ENCODE measurements at regions not wholly inside any gene's neighbourhood (a gene's known extent, or its start where the extent isn't known, plus 50 kb on each side); places are given as distances from the start of the nearest gene placed in this dataset.

- ChIA-PET POLR2A (no interaction called here), CTCF (no interaction called here)
- no peak overlapping the region for H2AFZ ChIP-seq (ENCODE audit: low read depth, low read length)
- TF ChIP-seq EZH2 (IDR thresholded peaks at IDR 0.05; ENCODE audit: borderline replicate concordance, low read depth, low read length, severe bottlenecking): no peak
- TF ChIP-seq, protein P1, sequence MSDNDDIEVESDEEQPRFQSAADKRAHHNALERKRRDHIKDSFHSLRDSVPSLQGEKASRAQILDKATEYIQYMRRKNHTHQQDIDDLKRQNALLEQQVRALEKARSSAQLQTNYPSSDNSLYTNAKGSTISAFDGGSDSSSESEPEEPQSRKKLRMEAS (IDR thresholded peaks at IDR 0.05; ENCODE audit: insufficient read depth, insufficient read length): no peak
- TF ChIP-seq FOS (IDR thresholded peaks at IDR 0.05; ENCODE audit: borderline replicate concordance, insufficient read depth, low read length): no peak
- no peak for TF ChIP-seq JUN (IDR thresholded peaks at IDR 0.05; ENCODE audit: borderline replicate concordance, insufficient read depth, insufficient read length, low read depth)
- no peak for TF ChIP-seq POLR2AphosphoS5 (IDR thresholded peaks at IDR 0.05; ENCODE audit: insufficient read depth, low read depth, low read length)
- TF ChIP-seq GATA2 (IDR thresholded peaks at IDR 0.05; ENCODE audit: insufficient read depth, insufficient read length, low read depth, low read length): no peak
- no peak for TF ChIP-seq POLR2A (IDR thresholded peaks at IDR 0.05; ENCODE audit: low read depth, low read length)
- TF ChIP-seq, protein P2, sequence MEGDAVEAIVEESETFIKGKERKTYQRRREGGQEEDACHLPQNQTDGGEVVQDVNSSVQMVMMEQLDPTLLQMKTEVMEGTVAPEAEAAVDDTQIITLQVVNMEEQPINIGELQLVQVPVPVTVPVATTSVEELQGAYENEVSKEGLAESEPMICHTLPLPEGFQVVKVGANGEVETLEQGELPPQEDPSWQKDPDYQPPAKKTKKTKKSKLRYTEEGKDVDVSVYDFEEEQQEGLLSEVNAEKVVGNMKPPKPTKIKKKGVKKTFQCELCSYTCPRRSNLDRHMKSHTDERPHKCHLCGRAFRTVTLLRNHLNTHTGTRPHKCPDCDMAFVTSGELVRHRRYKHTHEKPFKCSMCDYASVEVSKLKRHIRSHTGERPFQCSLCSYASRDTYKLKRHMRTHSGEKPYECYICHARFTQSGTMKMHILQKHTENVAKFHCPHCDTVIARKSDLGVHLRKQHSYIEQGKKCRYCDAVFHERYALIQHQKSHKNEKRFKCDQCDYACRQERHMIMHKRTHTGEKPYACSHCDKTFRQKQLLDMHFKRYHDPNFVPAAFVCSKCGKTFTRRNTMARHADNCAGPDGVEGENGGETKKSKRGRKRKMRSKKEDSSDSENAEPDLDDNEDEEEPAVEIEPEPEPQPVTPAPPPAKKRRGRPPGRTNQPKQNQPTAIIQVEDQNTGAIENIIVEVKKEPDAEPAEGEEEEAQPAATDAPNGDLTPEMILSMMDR (IDR thresholded peaks at IDR 0.05; ENCODE audit: extremely low read depth in 1 of 2, insufficient read depth in 1 of 2, low read depth in 1 of 2, low read length in 2 of 2): no peak
- TF ChIP-seq MYC (IDR thresholded peaks at IDR 0.05; ENCODE audit: low read depth, low read length): no peak
- intact Hi-C loops (cut with micrococcal nuclease) (no loop called here), dilution Hi-C loops (cut with MboI; ENCODE audit: extremely low pct_ligation_motif_present, low sequenced_read_pairs) (no loop called here)
- H4K20me1 ChIP-seq (replicated peaks; ENCODE audit: control insufficient read depth, extremely low read depth, insufficient read depth, low read length): no peaks in the 10 kb centered on the region
- H3K4me1 ChIP-seq (ENCODE audit: control insufficient read depth, extremely low read depth, insufficient read depth, low read length): no peaks in the 10 kb centered on the region
- DNase-seq (ENCODE audit: low read depth, low spot score): no peak
- no peaks in the 10 kb centered on the region for H3K79me2 ChIP-seq (ENCODE audit: control insufficient read depth, insufficient read depth, low read length)
- H3K9me1 ChIP-seq (replicated peaks; ENCODE audit: control insufficient read depth, extremely low read depth, insufficient read depth, low read length): no peaks in the 10 kb centered on the region
- no peak overlapping the region for H3K4me2 ChIP-seq (ENCODE audit: insufficient read depth, low read length)
- H3K27me3 ChIP-seq (ENCODE audit: control insufficient read depth in 2 of 2, insufficient read depth in 2 of 2, low read length in 2 of 2): no peaks in the 10 kb centered on the region
- H3K36me3 ChIP-seq (ENCODE audit: control insufficient read depth in 2 of 2, extremely low read depth in 1 of 2, insufficient read depth in 2 of 2, low read length in 2 of 2): no peaks in the 10 kb centered on the region
- no peak overlapping the region for H3K9ac ChIP-seq (replicated peaks; ENCODE audit: extremely low read depth, insufficient read depth, low read length)
- FAIRE-seq: no peak
- H3K27ac ChIP-seq (ENCODE audit: insufficient read depth, low read depth, low read length): no peak overlapping the region
- no peak overlapping the region for H3K4me3 ChIP-seq (replicated peaks in 1 of 3; ENCODE audit: insufficient read depth in 1 of 3, low read depth in 1 of 3, low read length in 3 of 3)
- peaks cover 2% of the 10 kb centered on the region for H3K9me3 ChIP-seq (replicated peaks; ENCODE audit: control insufficient read depth, insufficient read depth, low read length)
- BruUV-seq (replicated peaks): no TSS peak
Measured at GRCh38 chr5:8470489-8470888, 601.5 kb downstream of the MTRR start.

Measured in endothelial cell of umbilical vein (primary cell).